ENCODE measurements at regions not wholly inside any gene's neighbourhood (a gene's known extent, or its start where the extent isn't known, plus 50 kb on each side); places are given as distances from the start of the nearest gene placed in this dataset.

GRCh38 chr2:234296991-234297390, 199.9 kb downstream of the ARL4C start:
- TF ChIP-seq, protein P1, sequence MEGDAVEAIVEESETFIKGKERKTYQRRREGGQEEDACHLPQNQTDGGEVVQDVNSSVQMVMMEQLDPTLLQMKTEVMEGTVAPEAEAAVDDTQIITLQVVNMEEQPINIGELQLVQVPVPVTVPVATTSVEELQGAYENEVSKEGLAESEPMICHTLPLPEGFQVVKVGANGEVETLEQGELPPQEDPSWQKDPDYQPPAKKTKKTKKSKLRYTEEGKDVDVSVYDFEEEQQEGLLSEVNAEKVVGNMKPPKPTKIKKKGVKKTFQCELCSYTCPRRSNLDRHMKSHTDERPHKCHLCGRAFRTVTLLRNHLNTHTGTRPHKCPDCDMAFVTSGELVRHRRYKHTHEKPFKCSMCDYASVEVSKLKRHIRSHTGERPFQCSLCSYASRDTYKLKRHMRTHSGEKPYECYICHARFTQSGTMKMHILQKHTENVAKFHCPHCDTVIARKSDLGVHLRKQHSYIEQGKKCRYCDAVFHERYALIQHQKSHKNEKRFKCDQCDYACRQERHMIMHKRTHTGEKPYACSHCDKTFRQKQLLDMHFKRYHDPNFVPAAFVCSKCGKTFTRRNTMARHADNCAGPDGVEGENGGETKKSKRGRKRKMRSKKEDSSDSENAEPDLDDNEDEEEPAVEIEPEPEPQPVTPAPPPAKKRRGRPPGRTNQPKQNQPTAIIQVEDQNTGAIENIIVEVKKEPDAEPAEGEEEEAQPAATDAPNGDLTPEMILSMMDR (conservative IDR thresholded peaks at IDR 0.05; ENCODE audit: low read length) = no peak
- TF ChIP-seq EZH2phosphoT487 (IDR thresholded peaks at IDR 0.05; ENCODE audit: borderline replicate concordance, low read depth, low read length) = no peak
